Endothelial cell of umbilical vein (primary cell): ENCODE measurements at regions not wholly inside any gene's neighbourhood (a gene's known extent, or its start where the extent isn't known, plus 50 kb on each side); places are given as distances from the start of the nearest gene placed in this dataset.

Experiments used
- BruUV-seq: library from RNA; stranded (reverse); fragments of 400-500 nt; replicated peaks from 2 replicates; lab custom pipeline; 2021; lab: Mats Ljungman, UMichigan
- CTCF ChIA-PET: fragments of 300-600, 350-600 bp; sonication (Branson Sonifier 250); formaldehyde crosslinking; loops from one replicate; lab custom pipeline; 2021; ENCODE audit warnings: antibody characterized with exemption, inconsistent platforms; lab: Charles Lee
- POLR2A ChIA-PET: fragments of 300-600, 350-600 bp; sonication (Branson Sonifier 250); formaldehyde crosslinking; loops from one replicate; lab custom pipeline; 2021; ENCODE audit warnings: antibody characterized with exemption, inconsistent platforms; lab: Charles Lee
- DNase-seq: peaks from one replicate; pipeline ENCODE4 v3.0.0-alpha.2; 2011; ENCODE audit warnings: low read depth, low spot score
- FAIRE-seq: peaks from 2 replicates; lab custom pipeline; 2011; peaks lifted over from hg19 to GRCh38; lab: Jason Lieb, UNC
- H2AFZ ChIP-seq: 2 replicates; pipeline ENCODE4 v1.6.0; 2012; ENCODE audit warnings: low read depth, low read length, control low read depth, inconsistent platforms
- H3K27ac ChIP-seq: 2 replicates; pipeline ENCODE4 v1.5.1; 2011; ENCODE audit warnings: low read depth, mild to moderate bottlenecking, control low read depth, low read length, moderate library complexity; ENCODE audit not compliant: insufficient read depth
- H3K27me3 ChIP-seq, 2 experiments: 2 replicates each; pipeline versions ENCODE4 v1.6.0 to v1.6.1; 2011; ENCODE audit warnings: low read length in 2 of 2, mixed read lengths in 1 of 2; ENCODE audit not compliant: control insufficient read depth in 2 of 2, insufficient read depth in 2 of 2
- H3K36me3 ChIP-seq, 2 experiments: 2 replicates in 1 of 2; 3 replicates in 1 of 2; pipeline ENCODE4 v1.5.1; 2011; ENCODE audit warnings: low read length in 2 of 2, mild to moderate bottlenecking in 1 of 2, moderate library complexity in 1 of 2; ENCODE audit not compliant: control insufficient read depth in 2 of 2, insufficient read depth in 2 of 2; ENCODE audit errors: extremely low read depth in 1 of 2
- H3K4me1 ChIP-seq: 3 replicates; pipeline ENCODE4 v1.5.1; 2011; ENCODE audit warnings: mild to moderate bottlenecking, low read length; ENCODE audit not compliant: control insufficient read depth, insufficient read depth; ENCODE audit errors: extremely low read depth
- H3K4me2 ChIP-seq: 2 replicates; pipeline ENCODE4 v1.6.1; 2011; ENCODE audit warnings: low read length, control low read depth, mixed read lengths; ENCODE audit not compliant: insufficient read depth
- H3K4me3 ChIP-seq, 3 experiments: fragments of 200-600 bp in 1 of 3; sonication (generic), shearing (Covaris generic) in 1 of 3; replicated peaks in 1 of 3; 2 replicates each; pipeline ENCODE4 v1.5.1; 2011 to 2016; ENCODE audit warnings: control low read depth in 3 of 3, low read length in 3 of 3, mild to moderate bottlenecking in 2 of 3, inconsistent platforms in 1 of 3, low read depth in 1 of 3, moderate library complexity in 1 of 3; ENCODE audit not compliant: insufficient read depth in 1 of 3
- H3K79me2 ChIP-seq: 2 replicates; pipeline ENCODE4 v1.6.0; 2012; ENCODE audit warnings: low read length, inconsistent platforms; ENCODE audit not compliant: control insufficient read depth, insufficient read depth
- H3K9ac ChIP-seq: replicated peaks from 2 replicates; pipeline ENCODE3; 2011; ENCODE audit warnings: low read length, control low read depth; ENCODE audit not compliant: insufficient read depth; ENCODE audit errors: extremely low read depth
- H3K9me1 ChIP-seq: replicated peaks from 3 replicates; pipeline ENCODE4 v1.6.0; 2011; ENCODE audit warnings: mild to moderate bottlenecking, low read length; ENCODE audit not compliant: control insufficient read depth, insufficient read depth; ENCODE audit errors: extremely low read depth
- H3K9me3 ChIP-seq: replicated peaks from 2 replicates; pipeline ENCODE4 v1.5.1; 2012; ENCODE audit warnings: low read length, inconsistent platforms; ENCODE audit not compliant: control insufficient read depth, insufficient read depth
- H4K20me1 ChIP-seq: replicated peaks from 2 replicates; pipeline ENCODE3; 2011; ENCODE audit warnings: mild to moderate bottlenecking, low read length; ENCODE audit not compliant: control insufficient read depth, insufficient read depth; ENCODE audit errors: extremely low read depth
- CTCF ChIP-seq, 2 donors: IDR thresholded peaks; 1 replicate in 1 of 2; 2 replicates in 1 of 2; pipeline ENCODE4 v1.5.1; 2011; ENCODE audit warnings: low read length in 2 of 2, mild to moderate bottlenecking in 2 of 2, moderate library complexity in 2 of 2, control low read depth in 1 of 2, inconsistent platforms in 1 of 2, low read depth in 1 of 2; ENCODE audit not compliant: insufficient read depth in 1 of 2; ENCODE audit errors: extremely low read depth in 1 of 2
- MAX ChIP-seq: IDR thresholded peaks from 2 replicates; pipeline ENCODE4 v1.6.1; 2011; ENCODE audit not compliant: insufficient read depth, insufficient read length
- MYC ChIP-seq: IDR thresholded peaks from one replicate; pipeline ENCODE4 v1.6.1; 2011; ENCODE audit warnings: mild to moderate bottlenecking, low read depth, low read length
- POLR2AphosphoS5 ChIP-seq: IDR thresholded peaks from 2 replicates; pipeline ENCODE4 v1.6.1; 2012; ENCODE audit warnings: low read depth, mild to moderate bottlenecking, control low read depth, low read length, moderate library complexity; ENCODE audit not compliant: insufficient read depth
- dilution Hi-C: fragments of 300-500 bp; cut with MboI; formaldehyde crosslinking; loops from one replicate; pipeline ENCODE4 v1.15.0; 2019; ENCODE audit warnings: low sequenced_read_pairs; ENCODE audit not compliant: extremely low pct_ligation_motif_present
- intact Hi-C: fragments of 100-400 bp; cut with micrococcal nuclease; formaldehyde crosslinking; loops from one replicate; pipeline ENCODE4 v1.10.0; 2022

GRCh38 chr13:50149932-50150331, 134.7 kb downstream of the KCNRG start:
- BruUV-seq = no TSS peak
- H3K4me3 ChIP-seq = no peak overlapping the region

More at GRCh38 chr13:50149932-50150331, 134.7 kb downstream of the KCNRG start:
- Histone ChIP-seq H3K4me2 (no peak overlapping the region), H3K79me2 (no peaks in the 10 kb centered on the region), H2AFZ (no peak overlapping the region), H3K27ac (no peak overlapping the region), H3K4me1 (peaks cover 2% of the 10 kb centered on the region), H3K9me3 (no peaks in the 10 kb centered on the region), H3K36me3 (no peaks in the 10 kb centered on the region), H3K9ac (no peak overlapping the region), H4K20me1 (no peaks in the 10 kb centered on the region), H3K27me3 (no peaks in the 10 kb centered on the region), H3K9me1 (no peaks in the 10 kb centered on the region)
- ChIA-PET POLR2A (no interaction called here), CTCF (interaction anchor here (0.9 to 1.8 kb wide), 7 partner anchors 9 to 762 kb away, joined by 3 to 6 read pairs (median 4); no protein-coding TSS in a partner anchor)
- dilution Hi-C loops (no loop called here), intact Hi-C loops (loop anchor here (10.0 kb wide), 1 partner anchor 55 kb away; no protein-coding TSS in a partner anchor)
- no peak for TF ChIP-seq POLR2AphosphoS5
- TF ChIP-seq MAX = no peak
- no peak for TF ChIP-seq CTCF (IDR thresholded peaks at IDR 0.05; ENCODE audit: extremely low read depth in 1 of 2, insufficient read depth in 1 of 2, low read depth in 1 of 2, low read length in 2 of 2)
- no peak for TF ChIP-seq MYC
- FAIRE-seq = no peak
- peak; percentile 35 for DNase-seq
